GM12878 (cell line): ENCODE measurements at regions not wholly inside any gene's neighbourhood (a gene's known extent, or its start where the extent isn't known, plus 50 kb on each side); places are given as distances from the start of the nearest gene placed in this dataset.

ENCODE experiments used
- ATAC-seq: fragments of 200-7000 bp; cut with Tn5 transposase; 3 replicates; pipeline ENCODE4 v1.9.1; 2020; ENCODE audit warnings: mild to moderate bottlenecking, moderate library complexity
- BruUV-seq: library from RNA; stranded (reverse); fragments of 400-500 nt; replicated peaks from 2 replicates; lab custom pipeline; 2021; lab: Mats Ljungman, UMichigan
- CTCF ChIA-PET: fragments of 300-600 bp; sonication (Branson Sonifier 250); formaldehyde crosslinking; extraction: SDS; loops from one replicate; lab custom pipeline; 2021; ENCODE audit warnings: inconsistent platforms; lab: Yijun Ruan, JAX
- POLR2A ChIA-PET: fragments of 350-600 bp; formaldehyde crosslinking; extraction: SDS; loops from one replicate; lab custom pipeline; 2021; ENCODE audit warnings: inconsistent platforms; lab: Charles Lee
- RAD21 ChIA-PET: fragments of 300-600 bp; sonication (Branson Sonifier 250); formaldehyde crosslinking; loops from one replicate; lab custom pipeline; 2023; ENCODE audit warnings: antibody characterized with exemption; ENCODE audit not compliant: unreplicated experiment; lab: Charles Lee
- SMC1A ChIA-PET: fragments of 300-600 bp; sonication (Branson Sonifier 250); formaldehyde crosslinking; loops from one replicate; lab custom pipeline; 2023; ENCODE audit not compliant: unreplicated experiment, uncharacterized antibody; lab: Charles Lee
- DNase-seq: peaks from one replicate; pipeline ENCODE4 v3.0.0-alpha.2; 2011; ENCODE audit warnings: low read depth, low spot score
- FAIRE-seq: peaks from 3 replicates; lab custom pipeline; 2011; peaks lifted over from hg19 to GRCh38; lab: Jason Lieb, UNC
- H2AFZ ChIP-seq: 2 replicates; pipeline ENCODE4 v1.6.0; 2011; ENCODE audit warnings: low read depth, low read length, control low read depth; ENCODE audit not compliant: control insufficient read depth
- H3K27ac ChIP-seq: 2 replicates; pipeline ENCODE4 v1.5.1; 2011; ENCODE audit warnings: control low read depth; ENCODE audit not compliant: control insufficient read depth, insufficient read depth
- H3K27me3 ChIP-seq, 2 experiments: replicated peaks in 1 of 2; 2 replicates each; pipeline versions ENCODE4 v1.6.0 to v1.6.1; 2011; ENCODE audit warnings: low read length in 1 of 2; ENCODE audit not compliant: control insufficient read depth in 2 of 2, insufficient read depth in 2 of 2
- H3K36me3 ChIP-seq, 2 experiments: 2 replicates each; pipeline ENCODE4 v1.5.1; 2011; ENCODE audit warnings: low read length in 1 of 2; ENCODE audit not compliant: control insufficient read depth in 2 of 2, insufficient read depth in 2 of 2
- H3K4me1 ChIP-seq: 2 replicates; pipeline ENCODE4 v1.6.1; 2011; ENCODE audit warnings: mild to moderate bottlenecking, low read length, moderate library complexity, mixed read lengths; ENCODE audit not compliant: control insufficient read depth, insufficient read depth
- H3K4me2 ChIP-seq: 2 replicates; pipeline ENCODE4 v1.6.0; 2011; ENCODE audit warnings: control low read depth; ENCODE audit not compliant: control insufficient read depth, insufficient read depth
- H3K4me3 ChIP-seq: fragments of 200-600 bp; sonication (generic); 2 replicates; pipeline ENCODE4 v1.5.1; 2016
- H3K79me2 ChIP-seq: 2 replicates; pipeline ENCODE4 v1.6.0; 2011; ENCODE audit warnings: low read length; ENCODE audit not compliant: control insufficient read depth, insufficient read depth
- H3K9ac ChIP-seq: 2 replicates; pipeline ENCODE4 v1.8.0; 2011; ENCODE audit warnings: low read length, control low read depth, mixed read lengths; ENCODE audit not compliant: control insufficient read depth, insufficient read depth
- H3K9me3 ChIP-seq: replicated peaks from 3 replicates; pipeline ENCODE4 v1.5.1; 2011; ENCODE audit warnings: mild to moderate bottlenecking, low read length; ENCODE audit not compliant: control insufficient read depth, insufficient read depth
- H4K20me1 ChIP-seq: 2 replicates; pipeline ENCODE4 v1.6.0; 2011; ENCODE audit not compliant: control insufficient read depth, insufficient read depth
- ATF2 ChIP-seq: IDR thresholded peaks from 2 replicates; pipeline ENCODE4 v1.6.1; 2012; ENCODE audit warnings: low read length, inconsistent platforms
- CBX3 ChIP-seq: fragments of 200-600 bp; sonication (generic); IDR thresholded peaks from 2 replicates; pipeline ENCODE4 v1.6.1; 2016; ENCODE audit warnings: low read depth, borderline replicate concordance
- E2F4 ChIP-seq: IDR thresholded peaks from 2 replicates; pipeline ENCODE4 v1.6.1; 2012; ENCODE audit warnings: low read depth, low read length, improper control_type of control experiment
- EGR1 ChIP-seq, 2 experiments: IDR thresholded peaks; 1 replicate in 1 of 2; 2 replicates in 1 of 2; pipeline ENCODE4 v1.6.1; 2011 to 2012; ENCODE audit warnings: low read depth in 2 of 2, low read length in 2 of 2, borderline replicate concordance in 1 of 2, mild to moderate bottlenecking in 1 of 2, moderate library complexity in 1 of 2
- HCFC1 ChIP-seq: fragments of 150-350 bp; IDR thresholded peaks from 2 replicates; pipeline ENCODE4 v1.6.1; 2014; ENCODE audit warnings: low read length
- LARP7 ChIP-seq: fragments of 450-650 bp; IDR thresholded peaks from 2 replicates; pipeline ENCODE4 v1.6.1; 2017; ENCODE audit warnings: mild to moderate bottlenecking
- PAX5 ChIP-seq: IDR thresholded peaks from 2 replicates; pipeline ENCODE4 v1.6.1; 2011; ENCODE audit warnings: low read depth, low read length, borderline replicate concordance
- PKNOX1 ChIP-seq: fragments of 450-650 bp; IDR thresholded peaks from 2 replicates; pipeline ENCODE4 v1.6.1; 2016; ENCODE audit warnings: mild to moderate bottlenecking
- STAT3 ChIP-seq: IDR thresholded peaks from 2 replicates; pipeline ENCODE4 v1.6.1; 2011; ENCODE audit warnings: low read depth, low read length, improper control_type of control experiment
- ZNF24 ChIP-seq: fragments of 450-650 bp; IDR thresholded peaks from 2 replicates; pipeline ENCODE4 v1.6.1; 2017; ENCODE audit warnings: antibody characterized with exemption, mild to moderate bottlenecking
- ZNF622 ChIP-seq: fragments of 450-650 bp; IDR thresholded peaks from 2 replicates; pipeline ENCODE4 v1.6.1; 2017; ENCODE audit warnings: mild to moderate bottlenecking, inconsistent platforms
- ZZZ3 ChIP-seq: IDR thresholded peaks from 2 replicates; pipeline ENCODE4 v1.6.1; 2011; ENCODE audit warnings: low read depth; ENCODE audit not compliant: control insufficient read depth, insufficient read length
- WGBS: methylation state at CpG from one replicate; pipeline ENCODE4 v1.1.6; 2016; ENCODE audit warnings: low lambda C conversion rate; ENCODE audit not compliant: insufficient replicate concordance, insufficient coverage; ENCODE audit errors: missing lambda C conversion rate; 5-methylcytosine and 5-hydroxymethylcytosine counted together
- in situ Hi-C: fragments of 300-500 bp; cut with MboI; formaldehyde crosslinking; loops from 9 replicates; pipeline ENCODE4 v1.14.3; 2018; ENCODE audit warnings: mixed read lengths
- intact Hi-C: fragments of 100-400 bp; cut with micrococcal nuclease; formaldehyde crosslinking; loops from one replicate; pipeline ENCODE4 v1.14.2; 2022; ENCODE audit not compliant: unreplicated experiment

- POLR2A ChIA-PET, result no interaction called here
- ATAC-seq (no peak), DNase-seq (no peak), FAIRE-seq (no peak)
- H3K4me3 ChIP-seq, result no peak overlapping the region
- H3K4me1 ChIP-seq, result peaks cover 14% of the 10 kb centered on the region
- CTCF ChIA-PET, result interaction anchor here (1.5 kb wide), 1 partner anchor 79 kb away, joined by 3 read pairs; no protein-coding TSS in a partner anchor
- H3K27me3 ChIP-seq, result no peaks in the 10 kb centered on the region
- TF ChIP-seq PAX5 (no peak), STAT3 (no peak), LARP7 (no peak), ZNF24 (no peak), HCFC1 (no peak), ZZZ3 (no peak), ZNF622 (no peak), PKNOX1 (no peak), E2F4 (no peak), ATF2 (no peak), CBX3 (no peak), EGR1 (IDR thresholded peaks at IDR 0.05; ENCODE audit: borderline replicate concordance in 1 of 2, low read depth in 2 of 2, low read length in 2 of 2) (no peak)
- no peaks in the 10 kb centered on the region for H3K36me3 ChIP-seq
- RAD21 ChIA-PET, result no interaction called here
- no peaks in the 10 kb centered on the region for H3K79me2 ChIP-seq
- WGBS, result 34% methylated on average over 3 of the region's 3 CpGs
- BruUV-seq, result no TSS peak
- H4K20me1 ChIP-seq, result no peaks in the 10 kb centered on the region
- H3K27ac ChIP-seq, result no peak overlapping the region
- intact Hi-C loops, result no loop called here
- in situ Hi-C loops, result no loop called here
- no peak overlapping the region for H2AFZ ChIP-seq
- no peak overlapping the region for H3K4me2 ChIP-seq
- H3K9ac ChIP-seq, result no peak overlapping the region
- H3K9me3 ChIP-seq, result no peaks in the 10 kb centered on the region; the same call in 2 of the 3 replicates
- SMC1A ChIA-PET, result interaction anchor here (0.7 to 1.4 kb wide), 2 partner anchors 10 to 307 kb away, joined by 3 to 5 read pairs; no protein-coding TSS in a partner anchor
Measured at GRCh38 chr12:93065896-93066295, 136.8 kb upstream of the EEA1 start.
